ENCODE measurements at regions not wholly inside any gene's neighbourhood (a gene's known extent, or its start where the extent isn't known, plus 50 kb on each side); places are given as distances from the start of the nearest gene placed in this dataset.

DNA sequence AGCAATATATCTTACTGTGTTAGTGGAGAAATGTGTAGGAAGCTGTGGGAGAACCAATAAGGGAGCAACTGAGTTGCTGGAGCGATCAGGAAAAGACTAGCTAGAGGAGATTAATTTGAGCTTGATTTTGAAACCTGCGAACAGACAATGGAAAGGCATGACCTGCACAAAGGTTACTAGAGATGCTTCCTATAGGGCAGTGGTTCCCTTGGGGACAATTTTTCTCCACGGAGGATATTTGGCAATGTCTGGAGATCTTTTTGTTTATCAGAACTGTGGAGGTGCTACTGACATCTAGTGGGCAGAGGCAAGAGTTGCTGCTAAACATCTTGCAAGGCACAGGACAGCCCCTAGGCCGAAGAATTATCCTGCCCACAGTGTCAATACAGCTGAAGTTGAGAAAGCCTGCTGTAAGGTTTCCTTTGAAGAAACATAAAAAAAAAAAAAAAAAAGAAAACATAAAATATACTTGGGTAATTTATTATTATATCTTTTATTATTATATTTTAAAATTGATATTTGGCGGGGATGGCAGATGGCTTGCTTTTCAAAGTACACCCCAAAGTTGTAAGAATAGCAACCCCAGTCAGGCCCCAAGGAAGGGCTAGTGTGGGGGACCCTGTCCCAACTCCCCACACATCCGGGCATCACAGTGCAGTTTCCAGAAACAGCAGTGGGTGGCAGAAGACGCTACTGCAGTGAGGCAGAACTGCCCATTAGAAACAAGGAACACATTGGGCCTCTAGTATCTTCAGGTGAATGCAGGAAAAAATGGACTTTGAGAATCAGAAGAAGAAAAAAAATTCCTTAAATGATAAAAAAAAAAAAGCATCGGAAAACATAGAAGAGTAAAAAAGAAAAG is 481.6 kb downstream of the SH2D4B start:
- TF ChIP-seq POLR2A (IDR thresholded peaks at IDR 0.05): no peak
- TF ChIP-seq CTCF (IDR thresholded peaks at IDR 0.05): no peak
- no peak for TF ChIP-seq EP300 (IDR thresholded peaks at IDR 0.05)
